ENCODE measurements at regions not wholly inside any gene's neighbourhood (a gene's known extent, or its start where the extent isn't known, plus 50 kb on each side); places are given as distances from the start of the nearest gene placed in this dataset.

DNA sequence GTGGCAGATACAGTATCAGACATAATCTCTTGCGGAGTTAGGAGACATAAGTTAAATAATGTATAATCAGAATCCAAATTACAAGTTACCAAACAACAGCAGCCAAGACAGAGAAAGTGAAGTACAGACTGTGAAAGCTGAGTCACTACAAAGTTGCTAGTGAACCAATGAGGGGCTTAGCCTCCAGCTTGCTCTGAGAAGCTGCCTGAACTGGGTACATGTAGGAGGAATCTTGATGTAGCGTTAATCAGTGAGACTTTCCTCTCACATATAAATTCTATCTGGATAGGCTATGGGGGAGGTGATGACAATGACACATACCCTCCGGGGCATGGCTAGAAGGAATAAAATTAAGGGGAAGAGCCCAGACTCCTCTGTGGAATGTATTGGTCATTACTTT lies 1234.3 kb upstream of the DDX18 start:
- no peaks in the 10 kb centered on the region for H3K4me1 ChIP-seq (ENCODE audit: control insufficient read depth, extremely low read depth, insufficient read depth, low read length)
- no peak for FAIRE-seq
- TF ChIP-seq EZH2 (IDR thresholded peaks at IDR 0.05; ENCODE audit: low read length): no peak
- TF ChIP-seq, protein P1, sequence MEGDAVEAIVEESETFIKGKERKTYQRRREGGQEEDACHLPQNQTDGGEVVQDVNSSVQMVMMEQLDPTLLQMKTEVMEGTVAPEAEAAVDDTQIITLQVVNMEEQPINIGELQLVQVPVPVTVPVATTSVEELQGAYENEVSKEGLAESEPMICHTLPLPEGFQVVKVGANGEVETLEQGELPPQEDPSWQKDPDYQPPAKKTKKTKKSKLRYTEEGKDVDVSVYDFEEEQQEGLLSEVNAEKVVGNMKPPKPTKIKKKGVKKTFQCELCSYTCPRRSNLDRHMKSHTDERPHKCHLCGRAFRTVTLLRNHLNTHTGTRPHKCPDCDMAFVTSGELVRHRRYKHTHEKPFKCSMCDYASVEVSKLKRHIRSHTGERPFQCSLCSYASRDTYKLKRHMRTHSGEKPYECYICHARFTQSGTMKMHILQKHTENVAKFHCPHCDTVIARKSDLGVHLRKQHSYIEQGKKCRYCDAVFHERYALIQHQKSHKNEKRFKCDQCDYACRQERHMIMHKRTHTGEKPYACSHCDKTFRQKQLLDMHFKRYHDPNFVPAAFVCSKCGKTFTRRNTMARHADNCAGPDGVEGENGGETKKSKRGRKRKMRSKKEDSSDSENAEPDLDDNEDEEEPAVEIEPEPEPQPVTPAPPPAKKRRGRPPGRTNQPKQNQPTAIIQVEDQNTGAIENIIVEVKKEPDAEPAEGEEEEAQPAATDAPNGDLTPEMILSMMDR (optimal IDR thresholded peaks at IDR 0.05 in 1 of 3, IDR thresholded peaks at IDR 0.05 in 1 of 3, conservative IDR thresholded peaks at IDR 0.05 in 1 of 3; ENCODE audit: extremely low read depth in 1 of 3, insufficient read depth in 2 of 3, low read length in 3 of 3): no peak

DNA sequence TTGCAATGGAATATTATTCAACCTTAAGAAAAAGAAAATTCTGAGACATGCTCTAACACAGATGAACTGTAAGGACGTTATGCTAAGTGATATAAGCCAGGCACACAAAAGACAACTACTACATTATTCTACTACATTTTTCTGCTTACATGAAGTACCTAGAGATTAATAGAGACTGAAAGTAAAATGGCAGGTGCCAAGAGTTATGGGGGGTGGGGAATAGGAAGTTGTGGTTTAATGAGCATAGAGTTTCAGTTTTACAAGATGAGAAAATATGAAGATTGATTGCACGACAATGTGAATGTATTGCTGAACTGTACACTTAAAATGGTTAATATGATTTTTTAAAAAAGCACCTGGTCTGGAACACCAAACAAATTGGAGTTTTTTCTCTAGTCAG lies 1231.6 kb upstream of the DDX18 start:
- no peak for DNase-seq (ENCODE audit: low read depth, low spot score)
- Histone ChIP-seq H4K20me1 (ENCODE audit: control insufficient read depth, extremely low read depth, insufficient read depth, low read length) (no peaks in the 10 kb centered on the region), H3K4me1 (ENCODE audit: control insufficient read depth, extremely low read depth, insufficient read depth, low read length) (no peaks in the 10 kb centered on the region), H3K27me3 (ENCODE audit: control insufficient read depth, extremely low read depth, insufficient read depth, low read length) (no peaks in the 10 kb centered on the region), H3K9ac (ENCODE audit: control insufficient read depth, extremely low read depth, insufficient read depth, low read length) (no peak overlapping the region), H3K4me2 (ENCODE audit: control insufficient read depth, extremely low read depth, insufficient read depth, low read depth, low read length) (no peak overlapping the region), H3K9me1 (ENCODE audit: control insufficient read depth, extremely low read depth, insufficient read depth, low read length) (no peaks in the 10 kb centered on the region), H3K27ac (ENCODE audit: control insufficient read depth, insufficient read depth, low read length) (no peak overlapping the region), H2AFZ (ENCODE audit: control insufficient read depth, low read length) (no peak overlapping the region), H3K36me3 (ENCODE audit: control insufficient read depth in 2 of 2, extremely low read depth in 1 of 2, insufficient read depth in 2 of 2, low read length in 2 of 2) (no peaks in the 10 kb centered on the region), H3K9me3 (ENCODE audit: control insufficient read depth, low read depth, low read length) (no peaks in the 10 kb centered on the region), H3K79me2 (ENCODE audit: control insufficient read depth, insufficient read depth, low read length) (no peaks in the 10 kb centered on the region), H3K4me3 (ENCODE audit: control insufficient read depth in 2 of 3, extremely low read depth in 1 of 3, insufficient read depth in 2 of 3, low read depth in 1 of 3, low read length in 3 of 3) (no peak overlapping the region)
- dilution Hi-C loops (cut with MboI; ENCODE audit: extremely low pct_ligation_motif_present, low sequenced_read_pairs): no loop called here
- no peak for FAIRE-seq
- TF ChIP-seq, protein P1 (optimal IDR thresholded peaks at IDR 0.05 in 1 of 3, IDR thresholded peaks at IDR 0.05 in 1 of 3, conservative IDR thresholded peaks at IDR 0.05 in 1 of 3; ENCODE audit: extremely low read depth in 1 of 3, insufficient read depth in 2 of 3, low read length in 3 of 3): no peak
- no peak for TF ChIP-seq EZH2 (IDR thresholded peaks at IDR 0.05; ENCODE audit: low read length)

More for the DNA sequence above, 1234.3 kb upstream of the DDX18 start:
- H2AFZ ChIP-seq (ENCODE audit: control insufficient read depth, low read length): no peak overlapping the region
- H3K36me3 ChIP-seq (ENCODE audit: control insufficient read depth in 2 of 2, extremely low read depth in 1 of 2, insufficient read depth in 2 of 2, low read length in 2 of 2): no peaks in the 10 kb centered on the region
- H3K79me2 ChIP-seq (ENCODE audit: control insufficient read depth, insufficient read depth, low read length): no peaks in the 10 kb centered on the region
- no peak for DNase-seq (ENCODE audit: low read depth, low spot score)
- no peak overlapping the region for H3K9ac ChIP-seq (ENCODE audit: control insufficient read depth, extremely low read depth, insufficient read depth, low read length)
- no peak overlapping the region for H3K4me2 ChIP-seq (ENCODE audit: control insufficient read depth, extremely low read depth, insufficient read depth, low read depth, low read length)
- H3K4me3 ChIP-seq (ENCODE audit: control insufficient read depth in 2 of 3, extremely low read depth in 1 of 3, insufficient read depth in 2 of 3, low read depth in 1 of 3, low read length in 3 of 3): no peak overlapping the region
- H3K27me3 ChIP-seq (ENCODE audit: control insufficient read depth, extremely low read depth, insufficient read depth, low read length): no peaks in the 10 kb centered on the region
- H3K9me3 ChIP-seq (ENCODE audit: control insufficient read depth, low read depth, low read length): peaks cover 2% of the 10 kb centered on the region
- no peaks in the 10 kb centered on the region for H4K20me1 ChIP-seq (ENCODE audit: control insufficient read depth, extremely low read depth, insufficient read depth, low read length)
- dilution Hi-C loops (cut with MboI; ENCODE audit: extremely low pct_ligation_motif_present, low sequenced_read_pairs): no loop called here
- no peaks in the 10 kb centered on the region for H3K9me1 ChIP-seq (ENCODE audit: control insufficient read depth, extremely low read depth, insufficient read depth, low read length)
- no peak overlapping the region for H3K27ac ChIP-seq (ENCODE audit: control insufficient read depth, insufficient read depth, low read length)
